ENCODE measurements at regions not wholly inside any gene's neighbourhood (a gene's known extent, or its start where the extent isn't known, plus 50 kb on each side); places are given as distances from the start of the nearest gene placed in this dataset.

- TF ChIP-seq, protein P1, sequence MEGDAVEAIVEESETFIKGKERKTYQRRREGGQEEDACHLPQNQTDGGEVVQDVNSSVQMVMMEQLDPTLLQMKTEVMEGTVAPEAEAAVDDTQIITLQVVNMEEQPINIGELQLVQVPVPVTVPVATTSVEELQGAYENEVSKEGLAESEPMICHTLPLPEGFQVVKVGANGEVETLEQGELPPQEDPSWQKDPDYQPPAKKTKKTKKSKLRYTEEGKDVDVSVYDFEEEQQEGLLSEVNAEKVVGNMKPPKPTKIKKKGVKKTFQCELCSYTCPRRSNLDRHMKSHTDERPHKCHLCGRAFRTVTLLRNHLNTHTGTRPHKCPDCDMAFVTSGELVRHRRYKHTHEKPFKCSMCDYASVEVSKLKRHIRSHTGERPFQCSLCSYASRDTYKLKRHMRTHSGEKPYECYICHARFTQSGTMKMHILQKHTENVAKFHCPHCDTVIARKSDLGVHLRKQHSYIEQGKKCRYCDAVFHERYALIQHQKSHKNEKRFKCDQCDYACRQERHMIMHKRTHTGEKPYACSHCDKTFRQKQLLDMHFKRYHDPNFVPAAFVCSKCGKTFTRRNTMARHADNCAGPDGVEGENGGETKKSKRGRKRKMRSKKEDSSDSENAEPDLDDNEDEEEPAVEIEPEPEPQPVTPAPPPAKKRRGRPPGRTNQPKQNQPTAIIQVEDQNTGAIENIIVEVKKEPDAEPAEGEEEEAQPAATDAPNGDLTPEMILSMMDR (IDR thresholded peaks at IDR 0.05) = no peak
- Histone ChIP-seq H3K4me1 (peaks cover 21% of the 10 kb centered on the region), H3K36me3 (ENCODE audit: insufficient read depth in 1 of 2, low read depth in 1 of 2) (no peaks in the 10 kb centered on the region), H3K27ac (peak overlapping the region; percentile 86), H3K9me3 (no peaks in the 10 kb centered on the region), H3K4me3 (no peak overlapping the region), H3K27me3 (ENCODE audit: insufficient read depth in 3 of 3, low read length in 2 of 3) (no peaks in the 10 kb centered on the region)
- DNase-seq (no peak), ATAC-seq (peak in 1 of 4 donors; percentile 19)
- WGBS, 3 donors = 53 to 60% (median 60%) methylated on average over 6 of the region's 6 CpGs
- intact Hi-C loops (cut with DNase I) = no loop called here
These were observed 117.3 kb upstream of the PALS2 start for GRCh38 chr7:24455813-24456525.

DNA sequence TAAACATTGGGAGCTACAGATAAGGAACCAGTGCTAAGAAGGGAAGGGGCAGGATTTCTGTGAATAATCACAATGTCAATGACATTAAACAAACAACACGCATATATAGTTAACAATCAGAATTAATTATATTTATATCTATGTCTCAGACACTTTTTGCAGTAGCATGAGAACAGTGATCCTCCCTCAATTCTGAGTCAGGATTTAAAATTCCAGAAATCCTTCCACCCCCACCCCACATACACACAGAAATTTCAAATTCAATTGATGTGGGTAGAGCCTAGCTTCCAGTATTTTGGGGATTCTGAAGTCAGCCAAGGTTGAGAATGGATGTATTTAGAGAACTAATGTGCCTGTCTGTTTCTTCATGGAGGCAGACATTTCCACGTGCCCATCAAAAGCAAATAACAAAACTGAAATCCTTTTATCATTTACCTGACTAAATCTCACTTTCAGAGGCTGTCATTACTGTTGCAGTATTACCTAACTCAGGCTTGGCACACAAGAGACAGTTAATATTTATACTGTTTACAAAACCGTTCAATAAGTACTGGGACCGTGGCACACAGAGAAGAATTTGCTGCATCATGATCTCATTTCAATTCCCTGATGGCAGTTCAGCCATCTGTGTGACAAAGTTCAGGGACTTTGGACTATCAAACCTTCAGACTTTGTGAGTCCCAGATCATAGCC lies 116.6 kb upstream of the PALS2 start:
- H3K27ac ChIP-seq = peak overlapping the region; percentile 86
- no peaks in the 10 kb centered on the region for H3K9me3 ChIP-seq
- no peaks in the 10 kb centered on the region for H3K36me3 ChIP-seq (ENCODE audit: insufficient read depth in 1 of 2, low read depth in 1 of 2)
- H3K4me1 ChIP-seq = peaks cover 28% of the 10 kb centered on the region
- H3K27me3 ChIP-seq (ENCODE audit: insufficient read depth in 3 of 3, low read length in 2 of 3) = no peaks in the 10 kb centered on the region
- DNase-seq = no peak
- ATAC-seq = peak in 3 of 4 donors; percentile 20 to 69 (median 68)
- peak overlapping the region; percentile 20 for H3K4me3 ChIP-seq
- TF ChIP-seq, protein P1 (IDR thresholded peaks at IDR 0.05) = no peak
- WGBS, 3 donors = 28 to 35% (median 30%) methylated on average over 4 of the region's 4 CpGs
- intact Hi-C loops (cut with DNase I) = no loop called here

DNA sequence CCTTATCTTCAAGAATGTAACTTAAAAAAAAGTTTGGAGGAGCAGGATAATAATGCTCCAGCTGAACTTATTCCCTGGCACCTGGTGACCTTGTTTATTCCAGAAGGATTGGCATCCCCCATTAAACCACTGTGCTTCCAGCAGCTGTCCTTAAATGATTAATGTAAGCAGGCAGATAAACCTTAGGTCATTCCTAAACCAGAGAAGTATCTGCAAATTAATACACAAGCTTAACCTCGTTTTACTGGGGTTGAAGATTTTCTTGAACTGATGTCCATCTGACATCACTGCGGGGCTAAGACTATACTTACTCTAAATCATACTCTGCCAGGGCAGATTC lies 116.1 kb upstream of the PALS2 start:
- TF ChIP-seq, protein P1 (IDR thresholded peaks at IDR 0.05) = no peak
- peak in 3 of 4 donors; percentile 41 to 77 (median 58) for ATAC-seq
- WGBS, 3 donors = 12 to 23% (median 19%) methylated on average over 2 of the region's 2 CpGs

DNA sequence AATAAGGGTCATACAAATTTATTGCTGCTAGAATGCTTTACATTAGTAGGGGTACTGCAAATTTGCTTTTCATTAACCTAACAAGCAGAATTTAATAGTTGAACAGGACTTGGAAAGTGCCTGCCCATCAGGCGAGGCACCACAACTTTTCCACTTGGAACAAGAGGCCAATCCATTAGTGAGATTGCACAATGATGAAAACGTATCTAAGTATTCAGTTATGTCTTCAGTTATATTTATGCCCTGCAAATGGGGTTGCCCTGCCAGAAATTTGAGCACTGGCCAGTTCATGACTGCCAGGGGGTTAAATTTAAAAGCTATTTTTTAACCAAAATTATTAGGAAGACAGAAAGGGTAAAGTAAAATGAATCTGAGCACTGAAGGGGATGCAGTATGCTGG lies 111.1 kb upstream of the PALS2 start:
- TF ChIP-seq, protein P1 (IDR thresholded peaks at IDR 0.05) = no peak
- peak; percentile 50 to 89 (median 76) for ATAC-seq
- Histone ChIP-seq H3K27ac (peak overlapping the region; percentile 74), H3K9me3 (no peaks in the 10 kb centered on the region), H3K4me1 (peaks cover 35% of the 10 kb centered on the region), H3K4me3 (peak overlapping the region; percentile 35), H3K36me3 (ENCODE audit: insufficient read depth in 1 of 2, low read depth in 1 of 2) (no peaks in the 10 kb centered on the region), H3K27me3 (ENCODE audit: insufficient read depth in 3 of 3, low read length in 2 of 3) (no peaks in the 10 kb centered on the region)
- 13 to 26% (median 15%) methylated on average over 2 of the region's 2 CpGs for WGBS, 3 donors
- DNase-seq = no peak
- intact Hi-C loops (cut with DNase I) = loop anchor here in 1 of 2 donors (5.0 kb wide), 1 partner anchor 110 kb away; the partner anchor contains the start of gene PALS2

More for the DNA sequence above, 116.1 kb upstream of the PALS2 start:
- peaks cover 33% of the 10 kb centered on the region for H3K4me1 ChIP-seq
- H3K27ac ChIP-seq = peak overlapping the region; percentile 86
- DNase-seq = no peak
- no peaks in the 10 kb centered on the region for H3K27me3 ChIP-seq (ENCODE audit: insufficient read depth in 3 of 3, low read length in 2 of 3)
- H3K4me3 ChIP-seq = peak overlapping the region; percentile 20
- intact Hi-C loops (cut with DNase I) = no loop called here
- H3K9me3 ChIP-seq = no peaks in the 10 kb centered on the region
- no peaks in the 10 kb centered on the region for H3K36me3 ChIP-seq (ENCODE audit: insufficient read depth in 1 of 2, low read depth in 1 of 2)

Measured in psoas muscle (tissue), 7 donors.